DOHH2 (cell line): ENCODE measurements at regions not wholly inside any gene's neighbourhood (a gene's known extent, or its start where the extent isn't known, plus 50 kb on each side); places are given as distances from the start of the nearest gene placed in this dataset.

Experiments used
- H3F3A ChIP-seq: fragments of 200-600 bp; sonication (generic), shearing (Covaris generic); 2 replicates; pipeline ENCODE4 v1.6.0; 2016; ENCODE audit warnings: antibody characterized with exemption, mild to moderate bottlenecking; ENCODE audit not compliant: control insufficient read depth, insufficient read depth
- H3K27ac ChIP-seq: fragments of 200-600 bp; sonication (generic); 2 replicates; pipeline ENCODE4 v1.5.1; 2014; ENCODE audit warnings: low read depth, mild to moderate bottlenecking, low read length, moderate library complexity
- H3K27me3 ChIP-seq: fragments of 200-600 bp; sonication (generic); 2 replicates; pipeline ENCODE4 v1.6.1; 2014; ENCODE audit warnings: mild to moderate bottlenecking, low read length, mixed read lengths; ENCODE audit not compliant: control insufficient read depth
- H3K36me3 ChIP-seq: fragments of 200-600 bp; sonication (generic); 2 replicates; pipeline ENCODE4 v1.6.1; 2014; ENCODE audit warnings: mild to moderate bottlenecking, low read length, moderate library complexity, mixed read lengths; ENCODE audit not compliant: control insufficient read depth
- H3K4me1 ChIP-seq: fragments of 200-600 bp; sonication (generic); 2 replicates; pipeline ENCODE4 v1.6.1; 2014; ENCODE audit warnings: mild to moderate bottlenecking, low read length, mixed read lengths; ENCODE audit not compliant: control insufficient read depth
- H3K4me2 ChIP-seq: fragments of 200-600 bp; sonication (generic); 2 replicates; pipeline ENCODE4 v1.6.0; 2014; ENCODE audit warnings: mild to moderate bottlenecking, low read length, moderate library complexity
- H3K4me3 ChIP-seq: fragments of 200-600 bp; sonication (generic); 2 replicates; pipeline ENCODE4 v1.5.1; 2014; ENCODE audit warnings: mild to moderate bottlenecking, low read length, mixed read lengths
- H3K79me2 ChIP-seq: fragments of 200-600 bp; sonication (generic); 2 replicates; pipeline ENCODE4 v1.6.1; 2014; ENCODE audit warnings: mild to moderate bottlenecking, low read length, mixed read lengths; ENCODE audit not compliant: control insufficient read depth
- H3K9me2 ChIP-seq: fragments of 200-600 bp; sonication (generic); replicated peaks from 2 replicates; pipeline ENCODE4 v1.6.1; 2014; ENCODE audit warnings: mild to moderate bottlenecking, low read length, mixed read lengths; ENCODE audit not compliant: control insufficient read depth
- H3K9me3 ChIP-seq: fragments of 200-600 bp; sonication (generic); 2 replicates; pipeline ENCODE4 v1.6.1; 2014; ENCODE audit warnings: antibody characterized with exemption, low read length, mixed read lengths; ENCODE audit not compliant: control insufficient read depth, insufficient read depth
- H4K20me1 ChIP-seq: fragments of 200-600 bp; sonication (generic); 2 replicates; pipeline ENCODE4 v1.6.0; 2014; ENCODE audit warnings: low read depth, mild to moderate bottlenecking, antibody characterized with exemption, low read length, moderate library complexity; ENCODE audit not compliant: control insufficient read depth, insufficient read depth
- EZH2phosphoT487 ChIP-seq: fragments of 200-600 bp; sonication (generic); IDR thresholded peaks from 2 replicates; pipeline ENCODE4 v1.6.1; 2017; ENCODE audit warnings: borderline replicate concordance, mild to moderate bottlenecking, antibody characterized with exemption, low read length, moderate library complexity, mixed read lengths
- TF ChIP-seq, protein P1 (sequence below): fragments of 200-600 bp; sonication (generic); IDR thresholded peaks from one replicate; pipeline ENCODE4 v1.5.1; 2014; ENCODE audit warnings: antibody characterized with exemption, mild to moderate bottlenecking, low read depth, low read length; ENCODE audit not compliant: poor library complexity, severe bottlenecking

DNA sequence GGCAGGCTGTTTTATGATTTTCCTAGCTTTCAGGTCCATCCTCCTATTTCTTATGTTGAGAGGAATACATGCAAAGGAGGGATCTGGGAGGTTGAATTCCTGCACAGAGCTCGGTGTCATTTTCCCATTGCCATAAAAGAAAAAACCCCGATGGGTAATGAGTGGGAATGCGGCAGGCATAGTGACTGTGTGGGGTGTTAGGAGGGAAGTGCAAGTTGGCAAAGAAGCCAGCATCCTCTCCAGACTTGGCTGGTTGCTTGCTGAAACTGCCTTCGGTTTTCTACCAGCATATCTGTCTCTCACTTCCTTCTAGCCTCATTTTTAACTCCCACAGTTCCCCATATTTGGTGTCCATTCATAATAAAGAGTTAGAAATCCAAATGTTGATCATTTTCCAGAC, 1046.1 kb downstream of the SLC6A15 start:
- H3K27me3 ChIP-seq: no peaks in the 10 kb centered on the region
- H3K4me2 ChIP-seq: no peak overlapping the region
- no peaks in the 10 kb centered on the region for H3K9me3 ChIP-seq
- H4K20me1 ChIP-seq: no peaks in the 10 kb centered on the region
- H3K4me1 ChIP-seq: no peaks in the 10 kb centered on the region
- H3K9me2 ChIP-seq: no peaks in the 10 kb centered on the region
- H3K27ac ChIP-seq: no peak overlapping the region
- no peaks in the 10 kb centered on the region for H3F3A ChIP-seq
- H3K4me3 ChIP-seq: no peak overlapping the region
- H3K79me2 ChIP-seq: no peaks in the 10 kb centered on the region
- H3K36me3 ChIP-seq: no peaks in the 10 kb centered on the region
- no peak for TF ChIP-seq EZH2phosphoT487
- TF ChIP-seq, protein P1, sequence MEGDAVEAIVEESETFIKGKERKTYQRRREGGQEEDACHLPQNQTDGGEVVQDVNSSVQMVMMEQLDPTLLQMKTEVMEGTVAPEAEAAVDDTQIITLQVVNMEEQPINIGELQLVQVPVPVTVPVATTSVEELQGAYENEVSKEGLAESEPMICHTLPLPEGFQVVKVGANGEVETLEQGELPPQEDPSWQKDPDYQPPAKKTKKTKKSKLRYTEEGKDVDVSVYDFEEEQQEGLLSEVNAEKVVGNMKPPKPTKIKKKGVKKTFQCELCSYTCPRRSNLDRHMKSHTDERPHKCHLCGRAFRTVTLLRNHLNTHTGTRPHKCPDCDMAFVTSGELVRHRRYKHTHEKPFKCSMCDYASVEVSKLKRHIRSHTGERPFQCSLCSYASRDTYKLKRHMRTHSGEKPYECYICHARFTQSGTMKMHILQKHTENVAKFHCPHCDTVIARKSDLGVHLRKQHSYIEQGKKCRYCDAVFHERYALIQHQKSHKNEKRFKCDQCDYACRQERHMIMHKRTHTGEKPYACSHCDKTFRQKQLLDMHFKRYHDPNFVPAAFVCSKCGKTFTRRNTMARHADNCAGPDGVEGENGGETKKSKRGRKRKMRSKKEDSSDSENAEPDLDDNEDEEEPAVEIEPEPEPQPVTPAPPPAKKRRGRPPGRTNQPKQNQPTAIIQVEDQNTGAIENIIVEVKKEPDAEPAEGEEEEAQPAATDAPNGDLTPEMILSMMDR: no peak

DNA sequence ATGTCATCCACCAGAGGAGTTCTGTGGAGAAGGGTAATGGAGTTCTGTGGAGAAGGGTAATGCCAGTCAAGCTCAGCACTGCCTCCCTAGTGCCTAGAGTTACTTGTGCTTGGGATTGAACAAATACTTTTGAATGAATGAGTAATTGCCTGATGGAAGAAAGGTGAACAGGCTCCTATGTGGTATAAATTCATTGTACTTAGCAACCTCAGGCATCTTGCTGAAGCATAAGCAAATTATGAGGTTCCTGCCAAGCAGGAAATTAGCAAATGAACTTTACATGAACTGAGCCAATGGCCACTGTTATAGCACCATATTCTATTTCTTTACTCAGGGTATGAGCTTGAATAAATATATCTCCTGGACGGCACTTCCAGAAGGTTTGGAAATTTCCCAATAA, 1047.2 kb downstream of the SLC6A15 start:
- H3K27ac ChIP-seq: no peak overlapping the region
- no peaks in the 10 kb centered on the region for H3K9me3 ChIP-seq
- no peak for TF ChIP-seq EZH2phosphoT487
- TF ChIP-seq, protein P1: no peak
- no peak overlapping the region for H3K4me3 ChIP-seq
- no peaks in the 10 kb centered on the region for H3K4me1 ChIP-seq
- no peak overlapping the region for H3K4me2 ChIP-seq
- no peaks in the 10 kb centered on the region for H3F3A ChIP-seq
- no peaks in the 10 kb centered on the region for H4K20me1 ChIP-seq
- H3K9me2 ChIP-seq: no peaks in the 10 kb centered on the region
- no peaks in the 10 kb centered on the region for H3K79me2 ChIP-seq
- H3K27me3 ChIP-seq: no peaks in the 10 kb centered on the region
- no peaks in the 10 kb centered on the region for H3K36me3 ChIP-seq

DNA sequence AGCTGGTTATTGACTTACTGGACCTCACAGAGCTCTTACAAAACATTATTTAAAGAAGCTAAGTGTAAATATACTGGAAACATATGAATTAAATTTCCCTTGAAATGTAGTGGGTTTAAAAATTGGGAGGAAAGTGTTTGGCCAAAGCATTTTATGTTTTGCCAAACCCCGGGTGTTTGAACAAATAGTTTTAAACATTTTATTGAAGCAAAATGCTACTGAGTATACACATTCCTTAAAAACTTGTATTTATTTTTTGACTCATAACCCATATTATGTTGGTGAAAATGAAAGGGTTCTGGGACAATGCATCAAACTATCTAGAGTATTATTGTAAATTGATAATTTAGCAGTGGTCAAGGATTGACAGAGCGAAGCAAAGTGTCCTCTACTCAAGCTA, 1048.5 kb downstream of the SLC6A15 start:
- no peak overlapping the region for H3K4me3 ChIP-seq
- H3K79me2 ChIP-seq: no peaks in the 10 kb centered on the region
- no peak overlapping the region for H3K4me2 ChIP-seq
- no peaks in the 10 kb centered on the region for H3K4me1 ChIP-seq
- H3F3A ChIP-seq: no peaks in the 10 kb centered on the region
- H3K36me3 ChIP-seq: no peaks in the 10 kb centered on the region
- TF ChIP-seq, protein P1: no peak
- TF ChIP-seq EZH2phosphoT487: no peak
- no peaks in the 10 kb centered on the region for H4K20me1 ChIP-seq
- no peak overlapping the region for H3K27ac ChIP-seq
- H3K9me2 ChIP-seq: no peaks in the 10 kb centered on the region
- no peaks in the 10 kb centered on the region for H3K9me3 ChIP-seq
- no peaks in the 10 kb centered on the region for H3K27me3 ChIP-seq

DNA sequence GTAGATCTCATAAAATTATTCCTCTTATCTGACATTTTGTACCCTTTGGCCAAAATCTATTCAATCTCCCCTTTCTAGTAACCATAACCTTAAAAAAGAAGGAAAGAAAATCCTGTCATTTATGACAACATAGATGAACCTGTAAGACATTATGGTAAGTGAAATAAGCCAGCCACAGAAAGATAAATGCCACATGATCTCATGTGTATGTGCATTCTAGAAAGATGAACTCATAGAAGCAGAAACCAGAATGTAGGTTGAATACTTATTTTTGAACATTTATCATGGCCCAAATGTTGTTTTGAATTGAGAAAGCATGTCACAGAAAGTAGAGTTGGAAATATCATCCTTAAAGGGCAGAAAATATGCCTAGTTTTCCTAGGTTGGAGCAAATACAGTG, 1053.6 kb downstream of the SLC6A15 start:
- TF ChIP-seq, protein P1: no peak
- TF ChIP-seq EZH2phosphoT487: no peak
- Histone ChIP-seq H3K36me3 (no peaks in the 10 kb centered on the region), H3K4me3 (no peak overlapping the region), H3K79me2 (no peaks in the 10 kb centered on the region), H3K9me2 (no peaks in the 10 kb centered on the region), H4K20me1 (no peaks in the 10 kb centered on the region), H3K27ac (no peak overlapping the region), H3K27me3 (no peaks in the 10 kb centered on the region), H3K4me2 (no peak overlapping the region), H3F3A (no peaks in the 10 kb centered on the region), H3K9me3 (peaks cover 6% of the 10 kb centered on the region; the same call in 1 of the 2 replicates), H3K4me1 (no peaks in the 10 kb centered on the region)
